ENCODE measurements at regions not wholly inside any gene's neighbourhood (a gene's known extent, or its start where the extent isn't known, plus 50 kb on each side); places are given as distances from the start of the nearest gene placed in this dataset.

- TF ChIP-seq ETS1 (IDR thresholded peaks at IDR 0.05) = no peak
- TF ChIP-seq ZNF114 (CRISPR knock-in tag; IDR thresholded peaks at IDR 0.05) = no peak
- no peak for TF ChIP-seq STAT1 (IDR thresholded peaks at IDR 0.05; ENCODE audit: unreplicated experiment)
- no peak for TF ChIP-seq POLR2AphosphoS5 (IDR thresholded peaks at IDR 0.05; ENCODE audit: low read depth)
- TF ChIP-seq NANOG (IDR thresholded peaks at IDR 0.05; ENCODE audit: borderline replicate concordance) = no peak
- TF ChIP-seq EZH2phosphoT487 (IDR thresholded peaks at IDR 0.05; ENCODE audit: unreplicated experiment) = no peak
- TF ChIP-seq CTCF (conservative IDR thresholded peaks at IDR 0.05; ENCODE audit: low read depth in 2 of 2) = no peak
- TF ChIP-seq JUNB (IDR thresholded peaks at IDR 0.05; ENCODE audit: unreplicated experiment) = no peak
These were observed 330.2 kb downstream of the DIPK2A start (continued) for GRCh38 chr3:144301863-144302262.

GRCh38 chr3:144307951-144308350 lies 336.3 kb downstream of the DIPK2A start:
- H3K79me2 ChIP-seq (replicated peaks; ENCODE audit: insufficient read depth) = no peaks in the 10 kb centered on the region
- no peak overlapping the region for H3K27ac ChIP-seq (ENCODE audit: low read depth)

GRCh38 chr3:144308396-144308795 lies 336.8 kb downstream of the DIPK2A start:
- Histone ChIP-seq H3F3A (replicated peaks; ENCODE audit: low read depth) (no peaks in the 10 kb centered on the region), H3K27me3 (ENCODE audit: insufficient read depth) (no peaks in the 10 kb centered on the region), H4K20me1 (replicated peaks; ENCODE audit: insufficient read depth) (no peaks in the 10 kb centered on the region), H3K4me1 (ENCODE audit: insufficient read depth) (no peaks in the 10 kb centered on the region), H2AFZ (no peak overlapping the region), H3K79me2 (replicated peaks; ENCODE audit: insufficient read depth) (no peaks in the 10 kb centered on the region), H3K27ac (ENCODE audit: low read depth) (no peak overlapping the region), H3K36me3 (ENCODE audit: insufficient read depth) (no peaks in the 10 kb centered on the region), H3K4me3 (no peak overlapping the region), H3K4me2 (no peak overlapping the region), H3K9me2 (ENCODE audit: insufficient read depth) (no peaks in the 10 kb centered on the region; the same call in 1 of the 2 replicates)
- Mint-ChIP-seq H3K27ac (no peak overlapping the region), H3K9me3 (peaks cover 15% of the 10 kb centered on the region), H3K27me3 (ENCODE audit: insufficient read depth, low read depth, poor library complexity) (peaks cover 2% of the 10 kb centered on the region), H3K4me3 (no peak overlapping the region), H3K4me1 (peaks cover 7% of the 10 kb centered on the region; the same call in 2 of the 3 replicates), H3K36me3 (ENCODE audit: low read depth) (peaks cover 8% of the 10 kb centered on the region; the same call in 2 of the 3 replicates)
- no peak for DNase-seq (ENCODE audit: low spot score)
- no peak for ATAC-seq
- TF ChIP-seq JUNB (IDR thresholded peaks at IDR 0.05; ENCODE audit: unreplicated experiment) (no peak), ZNF462 (CRISPR knock-in tag; IDR thresholded peaks at IDR 0.05) (no peak), ETS1 (IDR thresholded peaks at IDR 0.05) (no peak), CREB1 (CRISPR knock-in tag; IDR thresholded peaks at IDR 0.05; ENCODE audit: low read depth) (no peak), POLR2AphosphoS5 (IDR thresholded peaks at IDR 0.05; ENCODE audit: low read depth) (no peak)

More at GRCh38 chr3:144307951-144308350, 336.3 kb downstream of the DIPK2A start:
- peaks cover 7% of the 10 kb centered on the region; the same call in 2 of the 3 replicates for H3K4me1 Mint-ChIP-seq
- Histone ChIP-seq H3F3A (replicated peaks; ENCODE audit: low read depth) (no peaks in the 10 kb centered on the region), H3K4me1 (ENCODE audit: insufficient read depth) (no peaks in the 10 kb centered on the region), H3K27me3 (ENCODE audit: insufficient read depth) (no peaks in the 10 kb centered on the region), H4K20me1 (replicated peaks; ENCODE audit: insufficient read depth) (no peaks in the 10 kb centered on the region), H3K36me3 (ENCODE audit: insufficient read depth) (no peaks in the 10 kb centered on the region), H3K4me2 (no peak overlapping the region), H2AFZ (no peak overlapping the region), H3K4me3 (no peak overlapping the region), H3K9me2 (ENCODE audit: insufficient read depth) (no peaks in the 10 kb centered on the region; the same call in 1 of the 2 replicates)
- H3K27ac Mint-ChIP-seq = no peak overlapping the region
- DNase-seq (ENCODE audit: low spot score) (no peak), ATAC-seq (no peak)
- H3K27me3 Mint-ChIP-seq (ENCODE audit: insufficient read depth, low read depth, poor library complexity) = peaks cover 2% of the 10 kb centered on the region
- H3K4me3 Mint-ChIP-seq = no peak overlapping the region
- TF ChIP-seq NANOG (IDR thresholded peaks at IDR 0.05; ENCODE audit: borderline replicate concordance) = no peak
- peaks cover 18% of the 10 kb centered on the region for H3K9me3 Mint-ChIP-seq
- H3K36me3 Mint-ChIP-seq (ENCODE audit: low read depth) = peaks cover 12% of the 10 kb centered on the region; the same call in 2 of the 3 replicates
